Fibroblast of lung (primary cell): ENCODE measurements at regions not wholly inside any gene's neighbourhood (a gene's known extent, or its start where the extent isn't known, plus 50 kb on each side); places are given as distances from the start of the nearest gene placed in this dataset.

ENCODE experiments used
- CTCF ChIP-seq, 2 donors: IDR thresholded peaks in 1 of 2; conservative IDR thresholded peaks in 1 of 2; 1 replicate in 1 of 2; 2 replicates in 1 of 2; pipeline ENCODE4 v1.5.1; 2011 to 2012; ENCODE audit warnings: low read length in 2 of 2, control low read depth in 1 of 2, inconsistent platforms in 1 of 2, low read depth in 1 of 2, mild to moderate bottlenecking in 1 of 2
- EZH2 ChIP-seq: IDR thresholded peaks from 2 replicates; pipeline ENCODE4 v1.5.1; 2012; ENCODE audit warnings: low read length, control low read depth, mild to moderate bottlenecking; ENCODE audit errors: missing control alignments

GRCh38 chr21:27525780-27526179 is 558.9 kb upstream of the ADAMTS5 start:
- no peak for TF ChIP-seq CTCF (conservative IDR thresholded peaks at IDR 0.05 in 1 of 2, IDR thresholded peaks at IDR 0.05 in 1 of 2; ENCODE audit: low read depth in 1 of 2, low read length in 2 of 2)
- no peak for TF ChIP-seq EZH2
